Activated naive CD4-positive, alpha-beta T cell treated with anti-CD3 and anti-CD28 coated beads, Interleukin-2, amount 50 U/mL, for 24 hours (primary cell): ENCODE measurements at regions not wholly inside any gene's neighbourhood (a gene's known extent, or its start where the extent isn't known, plus 50 kb on each side); places are given as distances from the start of the nearest gene placed in this dataset.

Source experiments
- H3K27ac Mint-ChIP-seq: one replicate; pipeline ENCODE4 v1.8.0; 2021; ENCODE audit warnings: mild to moderate bottlenecking, mixed read lengths
- H3K27me3 Mint-ChIP-seq: one replicate; pipeline ENCODE4 v1.8.0; 2021; ENCODE audit warnings: mixed read lengths
- H3K36me3 Mint-ChIP-seq: one replicate; pipeline ENCODE4 v1.8.0; 2021; ENCODE audit warnings: mixed read lengths
- H3K4me1 Mint-ChIP-seq: one replicate; pipeline ENCODE4 v1.8.0; 2021; ENCODE audit warnings: mixed read lengths
- H3K4me3 Mint-ChIP-seq: one replicate; pipeline ENCODE4 v1.8.0; 2021; ENCODE audit warnings: mild to moderate bottlenecking, mixed read lengths
- H3K9me3 Mint-ChIP-seq: one replicate; pipeline ENCODE4 v1.8.0; 2021; ENCODE audit warnings: mixed read lengths

DNA sequence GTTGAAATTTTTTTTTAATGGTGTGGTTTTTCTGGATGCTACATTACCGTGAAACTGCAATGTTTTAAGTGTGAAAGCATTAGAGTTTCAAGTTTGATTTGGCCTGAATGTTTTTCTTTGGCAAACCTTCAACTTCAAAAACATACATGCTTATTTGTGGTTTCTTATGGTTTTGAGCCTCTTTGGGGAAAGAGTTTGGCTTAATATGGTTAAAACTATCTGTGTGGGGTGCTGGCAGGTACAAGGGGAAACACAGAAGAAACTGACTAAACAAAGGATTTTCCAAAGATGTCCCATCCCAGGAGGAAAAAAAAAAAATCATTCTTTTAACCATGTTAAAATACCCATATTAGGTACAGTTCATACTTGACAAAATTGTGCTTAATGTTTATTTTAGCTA lies 121.1 kb downstream of the HGF start:
- peaks cover 14% of the 10 kb centered on the region for H3K9me3 Mint-ChIP-seq
- no peak overlapping the region for H3K27ac Mint-ChIP-seq
- no peak overlapping the region for H3K4me3 Mint-ChIP-seq

DNA sequence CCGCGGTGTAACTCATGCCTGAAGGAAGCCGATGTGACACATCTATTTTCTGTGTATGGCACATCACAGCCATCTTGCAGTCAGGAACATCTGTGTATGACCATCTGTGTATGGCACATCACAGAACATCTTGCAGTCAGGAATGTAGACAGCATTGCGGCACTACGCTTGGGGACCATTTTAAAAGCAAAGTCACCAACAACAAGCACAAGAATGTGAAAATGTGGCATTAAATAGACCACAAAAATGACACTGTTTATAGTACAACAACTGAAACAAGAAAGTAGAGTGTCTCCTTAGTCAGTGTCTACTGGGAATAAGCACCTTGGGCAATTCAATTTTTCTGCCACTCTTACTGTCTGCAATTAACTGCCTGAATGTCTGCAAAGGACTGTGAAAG lies 124.4 kb downstream of the HGF start:
- Mint-ChIP-seq H3K27ac (no peak overlapping the region), H3K9me3 (peaks cover 5% of the 10 kb centered on the region), H3K4me1 (no peaks in the 10 kb centered on the region), H3K4me3 (no peak overlapping the region), H3K27me3 (no peaks in the 10 kb centered on the region), H3K36me3 (no peaks in the 10 kb centered on the region)

More for the DNA sequence above, 121.1 kb downstream of the HGF start:
- Mint-ChIP-seq H3K36me3 (no peaks in the 10 kb centered on the region), H3K27me3 (no peaks in the 10 kb centered on the region), H3K4me1 (no peaks in the 10 kb centered on the region)

DNA sequence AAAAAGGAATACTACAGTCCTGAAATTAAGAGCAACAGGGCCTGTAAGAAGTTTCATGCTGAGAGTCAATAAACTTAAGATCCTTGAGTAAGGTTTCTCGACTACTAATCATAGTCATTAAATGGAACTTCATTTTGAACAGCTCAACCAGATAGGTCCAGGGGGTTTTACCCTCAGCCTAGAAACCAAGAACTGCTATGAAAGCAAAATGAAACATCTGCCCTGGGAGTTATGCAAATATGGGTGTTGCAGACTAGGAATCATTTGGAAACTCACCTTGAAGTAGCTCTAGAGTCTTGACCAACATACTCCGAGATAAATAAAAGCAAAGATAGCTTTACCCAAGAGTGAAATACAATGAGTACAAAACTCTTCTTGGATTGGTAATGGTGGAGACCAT lies 128.0 kb downstream of the HGF start:
- Mint-ChIP-seq H3K9me3 (peaks cover 18% of the 10 kb centered on the region), H3K36me3 (no peaks in the 10 kb centered on the region), H3K4me1 (no peaks in the 10 kb centered on the region), H3K27ac (no peak overlapping the region), H3K27me3 (no peaks in the 10 kb centered on the region), H3K4me3 (no peak overlapping the region)

DNA sequence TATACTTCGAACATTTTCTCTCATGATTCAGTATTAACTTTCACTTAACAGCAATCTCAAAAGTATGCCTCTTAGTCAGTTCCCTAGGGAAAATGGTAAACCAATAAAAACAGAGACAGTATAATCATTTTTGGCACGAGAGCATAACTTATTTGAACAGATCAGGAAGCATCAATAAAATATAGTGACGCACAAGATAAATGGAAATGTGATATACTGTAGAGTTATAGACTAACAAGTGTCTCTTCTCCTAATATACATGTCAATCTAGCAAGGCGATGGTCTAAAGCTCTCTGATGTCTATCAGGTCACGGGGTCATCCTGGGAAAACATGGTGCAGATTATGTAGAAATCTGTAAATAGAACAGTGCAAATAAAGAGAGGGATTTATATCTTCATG lies 131.6 kb downstream of the HGF start:
- no peak overlapping the region for H3K27ac Mint-ChIP-seq
- no peaks in the 10 kb centered on the region for H3K4me1 Mint-ChIP-seq
- no peaks in the 10 kb centered on the region for H3K27me3 Mint-ChIP-seq
- H3K9me3 Mint-ChIP-seq, result peaks cover 18% of the 10 kb centered on the region
- no peak overlapping the region for H3K4me3 Mint-ChIP-seq
- H3K36me3 Mint-ChIP-seq, result no peaks in the 10 kb centered on the region

- no peak overlapping the region for H3K27ac Mint-ChIP-seq
- H3K4me3 Mint-ChIP-seq, result no peak overlapping the region
- no peaks in the 10 kb centered on the region for H3K27me3 Mint-ChIP-seq
- peaks cover 18% of the 10 kb centered on the region for H3K9me3 Mint-ChIP-seq
- no peaks in the 10 kb centered on the region for H3K36me3 Mint-ChIP-seq
- no peaks in the 10 kb centered on the region for H3K4me1 Mint-ChIP-seq
Observed at GRCh38 chr7:81637534-81637933, 132.3 kb downstream of the HGF start.

GRCh38 chr7:81632418-81632817 lies 137.4 kb downstream of the HGF start:
- H3K36me3 Mint-ChIP-seq, result no peaks in the 10 kb centered on the region
- no peaks in the 10 kb centered on the region for H3K9me3 Mint-ChIP-seq
- no peaks in the 10 kb centered on the region for H3K27me3 Mint-ChIP-seq
- H3K4me3 Mint-ChIP-seq, result no peak overlapping the region
- no peak overlapping the region for H3K27ac Mint-ChIP-seq
- no peaks in the 10 kb centered on the region for H3K4me1 Mint-ChIP-seq

DNA sequence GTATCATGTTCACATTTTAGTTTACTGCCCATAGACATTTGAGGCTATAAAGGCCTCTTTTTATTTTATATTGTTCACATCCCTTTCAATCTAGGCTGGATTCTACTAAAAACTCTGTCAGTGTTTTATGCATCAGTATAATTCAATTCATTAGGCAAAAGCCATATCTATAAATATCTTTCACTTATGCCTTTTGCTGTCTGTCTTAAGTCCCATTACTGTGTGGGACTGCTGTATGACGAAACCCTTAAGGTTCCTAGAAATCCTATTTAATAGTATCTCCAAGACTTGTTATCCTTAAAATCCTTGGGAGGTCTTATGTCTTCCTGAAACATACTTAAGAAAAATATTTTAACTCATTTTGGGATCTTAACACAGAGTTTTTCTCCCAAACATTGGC lies 139.2 kb downstream of the HGF start:
- Mint-ChIP-seq H3K9me3 (no peaks in the 10 kb centered on the region), H3K27me3 (no peaks in the 10 kb centered on the region), H3K4me3 (no peak overlapping the region), H3K27ac (no peak overlapping the region), H3K4me1 (no peaks in the 10 kb centered on the region), H3K36me3 (no peaks in the 10 kb centered on the region)

- no peak overlapping the region for H3K27ac Mint-ChIP-seq
- H3K4me1 Mint-ChIP-seq, result no peaks in the 10 kb centered on the region
- no peaks in the 10 kb centered on the region for H3K9me3 Mint-ChIP-seq
- no peak overlapping the region for H3K4me3 Mint-ChIP-seq
- no peaks in the 10 kb centered on the region for H3K36me3 Mint-ChIP-seq
- H3K27me3 Mint-ChIP-seq, result no peaks in the 10 kb centered on the region
Observed at GRCh38 chr7:81629702-81630101, 140.1 kb downstream of the HGF start.

DNA sequence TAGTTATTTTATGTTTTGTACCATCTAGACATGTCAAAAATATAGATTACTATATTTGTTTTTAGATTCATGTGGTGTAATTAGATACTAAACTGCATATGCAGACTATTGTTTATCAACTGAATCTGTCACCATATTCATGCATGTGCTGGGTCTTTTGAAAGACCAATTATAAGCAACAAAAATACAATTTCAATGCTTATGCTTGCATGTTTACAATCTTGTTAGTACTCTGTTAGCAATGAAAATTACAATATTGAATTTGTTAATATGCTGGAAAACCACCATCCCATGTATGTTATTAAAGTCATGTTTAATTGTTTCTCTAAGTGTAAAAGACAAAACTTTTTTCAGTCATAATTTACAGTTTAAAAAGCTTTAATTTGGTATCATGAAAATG lies 140.9 kb downstream of the HGF start:
- no peak overlapping the region for H3K27ac Mint-ChIP-seq
- H3K4me3 Mint-ChIP-seq, result no peak overlapping the region
- H3K36me3 Mint-ChIP-seq, result no peaks in the 10 kb centered on the region
- no peaks in the 10 kb centered on the region for H3K9me3 Mint-ChIP-seq
- H3K4me1 Mint-ChIP-seq, result no peaks in the 10 kb centered on the region
- H3K27me3 Mint-ChIP-seq, result no peaks in the 10 kb centered on the region

DNA sequence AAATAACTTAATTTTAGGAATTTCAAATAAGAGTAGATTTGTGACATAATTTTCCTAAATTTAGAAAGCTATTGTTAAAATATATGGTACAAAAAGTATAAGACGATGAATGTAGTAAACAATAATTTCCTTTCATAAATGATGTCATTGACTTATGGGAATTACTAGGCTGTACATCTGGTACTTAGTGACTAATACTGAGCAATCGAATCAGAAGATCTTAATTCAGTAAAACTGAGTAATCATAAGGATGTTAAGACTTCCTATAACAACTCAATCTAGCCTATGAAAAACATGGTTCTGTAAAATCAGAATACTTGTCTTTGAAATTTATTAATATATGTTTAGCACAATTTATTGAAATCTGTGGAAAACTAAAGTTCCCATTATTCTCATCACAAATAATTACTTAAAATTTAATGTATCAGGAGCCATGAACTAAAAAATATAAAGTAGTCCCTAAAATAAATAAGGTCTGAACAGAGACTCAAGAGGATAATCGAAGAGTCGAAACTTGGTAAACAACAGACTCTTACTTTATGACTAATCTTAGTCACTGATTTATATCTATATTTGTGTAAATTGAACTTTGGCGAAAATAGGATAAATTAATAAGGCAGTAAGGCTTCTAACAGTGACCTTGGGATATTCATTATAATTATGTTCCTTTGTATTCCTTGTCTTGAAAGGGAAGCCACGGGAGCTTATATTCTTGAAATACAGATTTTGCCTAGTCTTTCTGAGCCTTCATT lies 142.1 kb downstream of the HGF start:
- Mint-ChIP-seq H3K9me3 (no peaks in the 10 kb centered on the region), H3K27me3 (no peaks in the 10 kb centered on the region), H3K4me3 (no peak overlapping the region), H3K27ac (no peak overlapping the region), H3K36me3 (no peaks in the 10 kb centered on the region), H3K4me1 (no peaks in the 10 kb centered on the region)

DNA sequence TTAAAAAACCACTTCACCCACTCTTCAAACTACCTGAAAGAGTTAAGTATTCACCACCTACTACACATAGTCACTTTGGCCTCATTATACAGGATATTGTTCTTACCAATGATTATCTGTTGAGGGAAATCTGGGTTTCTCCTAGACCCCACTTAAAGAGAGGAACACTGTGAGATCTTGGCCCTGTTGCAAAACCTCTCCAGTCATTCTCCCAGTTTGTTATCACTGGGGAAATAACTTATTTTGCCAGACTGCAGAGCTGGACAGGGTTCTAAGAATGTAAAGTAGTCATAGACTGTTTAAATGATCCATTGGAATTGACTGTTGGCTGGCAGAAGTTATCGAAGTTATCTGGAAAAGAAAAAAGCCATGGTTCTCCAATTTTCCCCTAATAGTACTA lies 143.8 kb downstream of the HGF start:
- Mint-ChIP-seq H3K4me1 (no peaks in the 10 kb centered on the region), H3K4me3 (no peak overlapping the region), H3K9me3 (no peaks in the 10 kb centered on the region), H3K27me3 (no peaks in the 10 kb centered on the region), H3K36me3 (no peaks in the 10 kb centered on the region), H3K27ac (no peak overlapping the region)

GRCh38 chr7:81624650-81625631 lies 144.9 kb downstream of the HGF start:
- H3K4me3 Mint-ChIP-seq, result no peak overlapping the region
- H3K27ac Mint-ChIP-seq, result no peak overlapping the region
- no peaks in the 10 kb centered on the region for H3K27me3 Mint-ChIP-seq

GRCh38 chr7:81624021-81624592 lies 145.7 kb downstream of the HGF start:
- H3K27ac Mint-ChIP-seq, result no peak overlapping the region

More at GRCh38 chr7:81624650-81625631, 144.9 kb downstream of the HGF start:
- H3K36me3 Mint-ChIP-seq, result no peaks in the 10 kb centered on the region
- no peaks in the 10 kb centered on the region for H3K9me3 Mint-ChIP-seq
- no peaks in the 10 kb centered on the region for H3K4me1 Mint-ChIP-seq

GRCh38 chr7:81623251-81623855 lies 146.5 kb downstream of the HGF start:
- Mint-ChIP-seq H3K9me3 (no peaks in the 10 kb centered on the region), H3K36me3 (no peaks in the 10 kb centered on the region), H3K4me3 (no peak overlapping the region), H3K27ac (no peak overlapping the region), H3K4me1 (no peaks in the 10 kb centered on the region), H3K27me3 (no peaks in the 10 kb centered on the region)

More at GRCh38 chr7:81624021-81624592, 145.7 kb downstream of the HGF start:
- Mint-ChIP-seq H3K9me3 (no peaks in the 10 kb centered on the region), H3K4me1 (no peaks in the 10 kb centered on the region), H3K36me3 (no peaks in the 10 kb centered on the region), H3K4me3 (no peak overlapping the region), H3K27me3 (no peaks in the 10 kb centered on the region)

- Mint-ChIP-seq H3K4me1 (no peaks in the 10 kb centered on the region), H3K27ac (no peak overlapping the region), H3K4me3 (no peak overlapping the region), H3K36me3 (no peaks in the 10 kb centered on the region), H3K27me3 (no peaks in the 10 kb centered on the region), H3K9me3 (no peaks in the 10 kb centered on the region)
Observed at GRCh38 chr7:81621893-81622292, 148.0 kb downstream of the HGF start.
